ENCODE measurements at regions not wholly inside any gene's neighbourhood (a gene's known extent, or its start where the extent isn't known, plus 50 kb on each side); places are given as distances from the start of the nearest gene placed in this dataset.

DNA sequence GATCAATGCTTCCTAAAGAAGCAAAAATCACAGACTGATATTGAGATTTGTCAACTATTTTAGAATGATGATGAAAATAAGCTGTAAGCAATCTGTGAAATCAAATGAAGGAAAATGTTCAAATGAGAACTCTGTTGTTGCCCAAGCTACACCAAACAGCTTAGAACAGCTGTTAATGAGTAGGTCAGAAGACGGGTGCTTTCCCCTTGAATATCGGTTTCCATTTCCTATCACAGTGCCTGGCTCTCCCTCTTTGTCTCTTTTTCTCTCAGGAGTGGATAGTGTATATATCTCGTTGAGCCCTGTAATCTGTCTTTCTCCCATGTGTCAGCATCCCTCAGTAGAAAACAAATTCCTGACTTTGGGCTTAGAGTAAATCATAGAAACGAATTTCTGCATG is 1592.9 kb upstream of the TENM3 start:
- no peaks in the 10 kb centered on the region for H3K27me3 Mint-ChIP-seq
- Histone ChIP-seq H3K27me3 (ENCODE audit: control insufficient read depth, insufficient read depth, low read length) (no peaks in the 10 kb centered on the region), H3K36me3 (ENCODE audit: control insufficient read depth, insufficient read depth, low read length) (no peaks in the 10 kb centered on the region), H3K9me3 (ENCODE audit: control insufficient read depth in 2 of 2, low read length in 2 of 2) (no peaks in the 10 kb centered on the region), H3K27ac (ENCODE audit: insufficient read depth, low read length, poor library complexity, severe bottlenecking) (no peak overlapping the region), H3K4me3 (ENCODE audit: low read depth, low read length) (no peak overlapping the region), H3K4me1 (ENCODE audit: control insufficient read depth, insufficient read depth, low read length, poor library complexity, severe bottlenecking) (no peaks in the 10 kb centered on the region)
- DNase-seq (no peak), ATAC-seq (ENCODE audit: low read depth in 2 of 2) (no peak)
- no peak overlapping the region for H3K4me3 Mint-ChIP-seq
- peaks cover 1 to 5% (median 3%) of the 10 kb centered on the region in 7 donors for H3K9me3 Mint-ChIP-seq
- H3K4me1 Mint-ChIP-seq = no peaks in the 10 kb centered on the region
- H3K36me3 Mint-ChIP-seq = no peaks in the 10 kb centered on the region
- H3K27ac Mint-ChIP-seq = no peak overlapping the region

GRCh38 chr4:180652533-180652932 is 1590.7 kb upstream of the TENM3 start:
- ATAC-seq (ENCODE audit: low read depth in 2 of 2) (no peak), DNase-seq (no peak)
- Histone ChIP-seq H3K9me3 (ENCODE audit: control insufficient read depth in 2 of 2, low read length in 2 of 2) (no peaks in the 10 kb centered on the region), H3K27ac (ENCODE audit: insufficient read depth, low read length, poor library complexity, severe bottlenecking) (no peak overlapping the region), H3K27me3 (ENCODE audit: control insufficient read depth, insufficient read depth, low read length) (no peaks in the 10 kb centered on the region), H3K4me1 (ENCODE audit: control insufficient read depth, insufficient read depth, low read length, poor library complexity, severe bottlenecking) (no peaks in the 10 kb centered on the region), H3K36me3 (ENCODE audit: control insufficient read depth, insufficient read depth, low read length) (no peaks in the 10 kb centered on the region), H3K4me3 (ENCODE audit: low read depth, low read length) (no peak overlapping the region)
- Mint-ChIP-seq H3K9me3 (peaks cover 1 to 5% (median 3%) of the 10 kb centered on the region in 7 donors), H3K27me3 (no peaks in the 10 kb centered on the region), H3K4me1 (no peaks in the 10 kb centered on the region), H3K4me3 (no peak overlapping the region), H3K27ac (no peak overlapping the region), H3K36me3 (no peaks in the 10 kb centered on the region)

- Mint-ChIP-seq H3K4me1 (no peaks in the 10 kb centered on the region), H3K4me3 (no peak overlapping the region), H3K27me3 (no peaks in the 10 kb centered on the region), H3K9me3 (peaks cover 0 to 4% (median 3%) of the 10 kb centered on the region in 7 donors), H3K27ac (no peak overlapping the region), H3K36me3 (no peaks in the 10 kb centered on the region)
- Histone ChIP-seq H3K9me3 (ENCODE audit: control insufficient read depth in 2 of 2, low read length in 2 of 2) (no peaks in the 10 kb centered on the region), H3K36me3 (ENCODE audit: control insufficient read depth, insufficient read depth, low read length) (no peaks in the 10 kb centered on the region), H3K27me3 (ENCODE audit: control insufficient read depth, insufficient read depth, low read length) (no peaks in the 10 kb centered on the region), H3K27ac (ENCODE audit: insufficient read depth, low read length, poor library complexity, severe bottlenecking) (no peak overlapping the region), H3K4me3 (ENCODE audit: low read depth, low read length) (no peak overlapping the region), H3K4me1 (ENCODE audit: control insufficient read depth, insufficient read depth, low read length, poor library complexity, severe bottlenecking) (no peaks in the 10 kb centered on the region)
- no peak for ATAC-seq (ENCODE audit: low read depth in 2 of 2)
- no peak for DNase-seq
Measured at GRCh38 chr4:180655886-180656285, 1587.3 kb upstream of the TENM3 start.

DNA sequence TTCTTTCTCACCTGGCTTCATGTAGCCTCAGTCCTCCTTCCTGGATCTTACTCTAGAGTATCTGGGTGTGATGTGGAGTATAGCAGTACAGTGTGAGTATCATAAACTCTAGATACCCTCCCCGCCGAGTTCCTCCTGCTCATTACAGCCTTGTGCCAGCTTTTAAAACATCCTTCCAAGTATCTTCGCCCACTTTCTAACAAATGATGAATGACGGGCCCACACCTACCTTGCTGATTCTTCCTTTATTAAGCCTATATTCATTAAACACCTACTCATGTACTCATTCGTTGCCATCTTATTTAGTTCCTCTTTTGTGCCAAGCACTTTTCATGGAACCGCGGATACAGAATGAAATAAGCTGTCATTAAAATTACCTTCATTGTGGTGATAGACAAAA is 1585.3 kb upstream of the TENM3 start:
- no peaks in the 10 kb centered on the region for H3K4me1 ChIP-seq (ENCODE audit: control insufficient read depth, insufficient read depth, low read length, poor library complexity, severe bottlenecking)
- H3K4me1 Mint-ChIP-seq = no peaks in the 10 kb centered on the region
- DNase-seq = no peak
- H3K9me3 Mint-ChIP-seq = peaks cover 0 to 5% (median 3%) of the 10 kb centered on the region in 7 donors
- no peaks in the 10 kb centered on the region for H3K27me3 ChIP-seq (ENCODE audit: control insufficient read depth, insufficient read depth, low read length)
- no peak for ATAC-seq (ENCODE audit: low read depth in 2 of 2)
- no peak overlapping the region for H3K27ac Mint-ChIP-seq
- no peaks in the 10 kb centered on the region for H3K27me3 Mint-ChIP-seq
- no peak overlapping the region for H3K4me3 Mint-ChIP-seq
- H3K36me3 ChIP-seq (ENCODE audit: control insufficient read depth, insufficient read depth, low read length) = no peaks in the 10 kb centered on the region
- H3K27ac ChIP-seq (ENCODE audit: insufficient read depth, low read length, poor library complexity, severe bottlenecking) = no peak overlapping the region
- H3K4me3 ChIP-seq (ENCODE audit: low read depth, low read length) = no peak overlapping the region
- no peaks in the 10 kb centered on the region for H3K9me3 ChIP-seq (ENCODE audit: control insufficient read depth in 2 of 2, low read length in 2 of 2)
- H3K36me3 Mint-ChIP-seq = no peaks in the 10 kb centered on the region

DNA sequence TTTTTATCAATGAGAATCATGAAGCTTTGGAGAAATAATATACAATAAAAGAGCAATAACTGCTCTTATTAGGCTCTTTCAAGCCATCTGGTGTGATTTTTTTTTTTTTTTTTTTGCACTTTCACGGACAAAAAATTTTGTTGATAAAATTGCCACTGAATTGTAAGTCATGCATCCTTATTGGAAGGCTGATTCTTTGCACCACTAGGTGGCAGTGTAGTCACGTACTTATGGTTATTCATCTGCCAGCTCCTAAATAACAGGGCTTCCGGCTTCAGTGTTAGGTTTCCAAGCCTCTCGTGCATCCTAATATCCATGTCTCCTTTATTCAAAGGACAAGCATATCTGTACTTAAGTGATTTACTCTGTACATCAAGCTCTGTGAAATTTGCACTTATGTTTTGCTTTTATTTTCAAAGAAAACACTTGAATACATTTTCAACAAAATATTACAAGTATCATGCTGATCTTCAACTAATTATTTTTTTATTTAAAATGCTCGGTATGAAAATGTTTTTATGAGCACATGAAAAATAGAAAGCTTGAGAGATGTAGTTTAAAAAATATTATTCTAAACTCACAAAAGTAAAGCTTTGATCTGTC is 1578.3 kb upstream of the TENM3 start:
- Histone ChIP-seq H3K9me3 (ENCODE audit: control insufficient read depth in 2 of 2, low read length in 2 of 2) (no peaks in the 10 kb centered on the region), H3K4me3 (ENCODE audit: low read depth, low read length) (no peak overlapping the region), H3K36me3 (ENCODE audit: control insufficient read depth, insufficient read depth, low read length) (no peaks in the 10 kb centered on the region), H3K27me3 (ENCODE audit: control insufficient read depth, insufficient read depth, low read length) (no peaks in the 10 kb centered on the region), H3K27ac (ENCODE audit: insufficient read depth, low read length, poor library complexity, severe bottlenecking) (no peak overlapping the region), H3K4me1 (ENCODE audit: control insufficient read depth, insufficient read depth, low read length, poor library complexity, severe bottlenecking) (no peaks in the 10 kb centered on the region)
- Mint-ChIP-seq H3K27me3 (no peaks in the 10 kb centered on the region), H3K4me1 (no peaks in the 10 kb centered on the region), H3K4me3 (no peak overlapping the region), H3K36me3 (no peaks in the 10 kb centered on the region), H3K27ac (no peak overlapping the region), H3K9me3 (peaks cover 0 to 5% (median 0%) of the 10 kb centered on the region in 7 donors)
- no peak for ATAC-seq (ENCODE audit: low read depth in 2 of 2)
- peak in 2 of 3 donors; percentile 28 to 71 for DNase-seq

- H3K27ac ChIP-seq (ENCODE audit: insufficient read depth, low read length, poor library complexity, severe bottlenecking) = no peak overlapping the region
- Mint-ChIP-seq H3K9me3 (peaks cover 0 to 5% (median 0%) of the 10 kb centered on the region in 7 donors), H3K27me3 (no peaks in the 10 kb centered on the region), H3K4me3 (no peak overlapping the region), H3K27ac (no peak overlapping the region), H3K4me1 (no peaks in the 10 kb centered on the region), H3K36me3 (no peaks in the 10 kb centered on the region)
- DNase-seq (no peak), ATAC-seq (ENCODE audit: low read depth in 2 of 2) (no peak)
- no peaks in the 10 kb centered on the region for H3K9me3 ChIP-seq (ENCODE audit: control insufficient read depth in 2 of 2, low read length in 2 of 2)
- no peaks in the 10 kb centered on the region for H3K36me3 ChIP-seq (ENCODE audit: control insufficient read depth, insufficient read depth, low read length)
- no peaks in the 10 kb centered on the region for H3K4me1 ChIP-seq (ENCODE audit: control insufficient read depth, insufficient read depth, low read length, poor library complexity, severe bottlenecking)
- H3K27me3 ChIP-seq (ENCODE audit: control insufficient read depth, insufficient read depth, low read length) = no peaks in the 10 kb centered on the region
- no peak overlapping the region for H3K4me3 ChIP-seq (ENCODE audit: low read depth, low read length)
Measured at GRCh38 chr4:180665481-180665880, 1577.7 kb upstream of the TENM3 start.

- no peaks in the 10 kb centered on the region for H3K4me1 ChIP-seq (ENCODE audit: control insufficient read depth, insufficient read depth, low read length, poor library complexity, severe bottlenecking)
- H3K27ac Mint-ChIP-seq = no peak overlapping the region
- H3K36me3 Mint-ChIP-seq = no peaks in the 10 kb centered on the region
- H3K4me3 Mint-ChIP-seq = no peak overlapping the region
- H3K4me1 Mint-ChIP-seq = no peaks in the 10 kb centered on the region
- no peaks in the 10 kb centered on the region for H3K27me3 ChIP-seq (ENCODE audit: control insufficient read depth, insufficient read depth, low read length)
- peaks cover 0 to 3% (median 0%) of the 10 kb centered on the region in 7 donors for H3K9me3 Mint-ChIP-seq
- no peak overlapping the region for H3K27ac ChIP-seq (ENCODE audit: insufficient read depth, low read length, poor library complexity, severe bottlenecking)
- no peaks in the 10 kb centered on the region for H3K9me3 ChIP-seq (ENCODE audit: control insufficient read depth in 2 of 2, low read length in 2 of 2)
- DNase-seq (peak in 1 of 3 donors; percentile 33), ATAC-seq (ENCODE audit: low read depth in 2 of 2) (no peak)
- H3K27me3 Mint-ChIP-seq = no peaks in the 10 kb centered on the region
- no peaks in the 10 kb centered on the region for H3K36me3 ChIP-seq (ENCODE audit: control insufficient read depth, insufficient read depth, low read length)
- H3K4me3 ChIP-seq (ENCODE audit: low read depth, low read length) = no peak overlapping the region
Measured at GRCh38 chr4:180665994-180666824, 1577.0 kb upstream of the TENM3 start.

DNA sequence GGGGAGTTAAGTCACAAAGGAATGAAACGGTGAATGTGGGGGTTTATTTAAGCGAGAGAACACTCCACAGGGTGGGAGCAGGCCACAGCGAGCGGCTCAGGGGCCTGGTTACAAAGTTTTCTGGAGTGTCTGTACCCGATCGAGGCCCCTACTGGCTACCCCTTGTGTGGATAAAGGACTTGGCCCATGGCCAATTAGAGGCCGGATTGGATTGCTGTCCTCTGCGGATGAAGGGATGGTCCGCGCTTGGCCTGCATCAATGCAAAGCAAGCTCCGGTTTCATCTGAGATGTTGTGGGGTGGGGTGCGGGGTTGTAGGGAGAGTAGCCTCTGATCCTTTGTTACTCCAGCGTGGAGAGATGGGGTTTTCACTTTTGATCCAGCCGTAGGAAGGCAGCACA is 1574.5 kb upstream of the TENM3 start:
- H3K9me3 Mint-ChIP-seq = peaks cover 0 to 4% (median under 1%) of the 10 kb centered on the region in 7 donors
- H3K4me3 Mint-ChIP-seq = no peak overlapping the region

More for the DNA sequence above, 1574.5 kb upstream of the TENM3 start:
- H3K4me1 ChIP-seq (ENCODE audit: control insufficient read depth, insufficient read depth, low read length, poor library complexity, severe bottlenecking) = no peaks in the 10 kb centered on the region
- ATAC-seq (ENCODE audit: low read depth in 2 of 2) (no peak), DNase-seq (no peak)
- Mint-ChIP-seq H3K27me3 (no peaks in the 10 kb centered on the region), H3K27ac (no peak overlapping the region), H3K4me1 (no peaks in the 10 kb centered on the region), H3K36me3 (no peaks in the 10 kb centered on the region)
- no peaks in the 10 kb centered on the region for H3K36me3 ChIP-seq (ENCODE audit: control insufficient read depth, insufficient read depth, low read length)
- no peaks in the 10 kb centered on the region for H3K9me3 ChIP-seq (ENCODE audit: control insufficient read depth in 2 of 2, low read length in 2 of 2)
- H3K27me3 ChIP-seq (ENCODE audit: control insufficient read depth, insufficient read depth, low read length) = no peaks in the 10 kb centered on the region
- no peak overlapping the region for H3K27ac ChIP-seq (ENCODE audit: insufficient read depth, low read length, poor library complexity, severe bottlenecking)
- H3K4me3 ChIP-seq (ENCODE audit: low read depth, low read length) = no peak overlapping the region
